ENCODE measurements at regions not wholly inside any gene's neighbourhood (a gene's known extent, or its start where the extent isn't known, plus 50 kb on each side); places are given as distances from the start of the nearest gene placed in this dataset.

DNA sequence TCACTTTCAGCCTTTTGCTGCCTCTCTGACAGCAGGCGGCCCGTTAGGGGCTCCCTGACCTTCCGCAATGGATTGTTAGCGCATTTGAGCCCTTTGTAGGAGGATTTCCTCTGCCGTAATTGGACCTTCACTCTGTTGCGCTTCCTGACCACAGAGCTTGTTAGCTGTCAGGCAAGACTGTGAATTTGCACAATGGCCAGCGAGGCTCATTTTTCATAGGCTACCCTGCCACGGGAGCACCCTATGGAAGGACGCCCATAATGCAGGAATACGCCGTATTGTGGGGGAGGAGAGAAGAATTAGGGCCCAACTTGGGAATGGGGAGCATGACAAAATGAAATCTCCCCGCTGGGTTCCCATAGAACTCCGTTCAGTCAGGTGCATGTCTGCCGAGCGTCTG is 205.2 kb upstream of the NLRP1 start:
- H3K27ac Mint-ChIP-seq: no peak overlapping the region
- CTCF ChIA-PET: no interaction called here

DNA sequence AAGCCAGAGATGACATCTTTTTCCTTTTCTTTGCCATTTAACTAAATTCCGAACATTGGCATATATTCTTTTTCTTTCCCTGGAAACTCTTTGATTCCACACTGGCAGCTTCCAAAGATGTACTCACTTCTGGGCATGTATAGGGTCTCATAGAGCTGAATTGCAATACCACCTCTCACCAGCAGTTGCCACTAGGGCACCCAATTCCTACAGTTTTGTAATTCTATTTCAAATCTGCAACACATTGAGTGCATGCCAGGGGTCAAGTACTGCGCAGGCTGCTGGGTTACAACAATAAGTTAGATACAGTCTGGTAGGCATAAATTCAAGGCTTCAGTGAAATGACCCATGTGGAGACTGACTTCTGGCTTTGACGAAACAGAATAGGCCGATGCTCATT is 208.8 kb upstream of the NLRP1 start:
- no peaks in the 10 kb centered on the region for H3K36me3 Mint-ChIP-seq
- H3K27me3 Mint-ChIP-seq: peaks cover 23% of the 10 kb centered on the region
- DNase-seq (no peak), ATAC-seq (no peak)
- no peaks in the 10 kb centered on the region for H3K4me1 Mint-ChIP-seq
- H3K9me3 Mint-ChIP-seq (ENCODE audit: low read depth): peaks cover 5% of the 10 kb centered on the region
- no peak overlapping the region for H3K4me3 Mint-ChIP-seq
- H3K27ac Mint-ChIP-seq: no peak overlapping the region
- CTCF ChIA-PET: no interaction called here

More for the DNA sequence above, 205.2 kb upstream of the NLRP1 start:
- no peaks in the 10 kb centered on the region for H3K36me3 Mint-ChIP-seq
- ATAC-seq (no peak), DNase-seq (no peak)
- H3K4me1 Mint-ChIP-seq: no peaks in the 10 kb centered on the region
- H3K9me3 Mint-ChIP-seq (ENCODE audit: low read depth): peaks cover 5% of the 10 kb centered on the region
- H3K4me3 Mint-ChIP-seq: no peak overlapping the region
- H3K27me3 Mint-ChIP-seq: peaks cover 17% of the 10 kb centered on the region

DNA sequence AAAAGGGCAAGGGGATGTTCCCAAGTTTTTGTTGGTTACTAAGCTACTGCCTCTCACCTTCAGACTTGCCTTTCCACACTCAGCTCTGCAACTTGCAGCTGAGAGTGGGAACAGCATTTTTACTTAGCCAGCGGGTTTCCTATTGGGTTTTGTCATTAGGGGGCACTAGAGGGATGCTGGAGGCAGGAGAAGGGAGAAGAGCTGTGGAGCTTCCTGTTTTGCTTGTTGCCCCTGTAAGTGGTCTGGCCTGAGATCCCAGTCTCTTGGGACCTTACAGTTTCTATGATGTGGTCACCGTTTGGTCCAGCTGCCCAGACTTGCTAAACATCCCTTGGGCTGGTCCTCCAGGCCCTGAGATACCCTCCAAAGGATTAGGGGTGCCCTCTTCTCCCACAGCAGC is 209.6 kb upstream of the NLRP1 start:
- Mint-ChIP-seq H3K27me3 (peaks cover 22% of the 10 kb centered on the region), H3K36me3 (no peaks in the 10 kb centered on the region), H3K27ac (no peak overlapping the region), H3K4me3 (no peak overlapping the region), H3K9me3 (ENCODE audit: low read depth) (peaks cover 5% of the 10 kb centered on the region), H3K4me1 (no peaks in the 10 kb centered on the region)
- DNase-seq (no peak), ATAC-seq (no peak)
- CTCF ChIA-PET: no interaction called here

DNA sequence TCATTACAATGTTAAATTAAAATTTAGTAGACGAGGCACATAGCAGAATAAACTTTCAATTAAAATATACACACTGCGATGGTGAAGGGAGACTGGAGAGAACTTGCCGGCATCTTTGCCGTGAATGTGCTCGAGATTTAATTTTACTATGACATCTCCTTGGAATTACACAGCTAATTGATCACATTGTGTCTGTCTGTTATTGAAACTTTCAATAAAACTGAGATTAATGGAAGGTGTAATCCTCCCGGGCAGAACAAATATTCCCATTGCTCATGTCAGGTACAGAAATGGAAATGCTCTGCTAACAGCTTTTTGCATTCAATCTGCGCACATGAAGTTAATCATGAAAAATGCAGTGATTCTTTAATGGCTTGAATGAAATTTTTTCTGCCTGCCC is 210.1 kb upstream of the NLRP1 start:
- H3K4me3 Mint-ChIP-seq: no peak overlapping the region
- H3K27ac Mint-ChIP-seq: no peak overlapping the region
- CTCF ChIA-PET: no interaction called here
- H3K27me3 Mint-ChIP-seq: peaks cover 23% of the 10 kb centered on the region
- no peak for ATAC-seq
- no peaks in the 10 kb centered on the region for H3K36me3 Mint-ChIP-seq
- H3K4me1 Mint-ChIP-seq: no peaks in the 10 kb centered on the region
- H3K9me3 Mint-ChIP-seq (ENCODE audit: low read depth): peaks cover 5% of the 10 kb centered on the region
- no peak for DNase-seq

DNA sequence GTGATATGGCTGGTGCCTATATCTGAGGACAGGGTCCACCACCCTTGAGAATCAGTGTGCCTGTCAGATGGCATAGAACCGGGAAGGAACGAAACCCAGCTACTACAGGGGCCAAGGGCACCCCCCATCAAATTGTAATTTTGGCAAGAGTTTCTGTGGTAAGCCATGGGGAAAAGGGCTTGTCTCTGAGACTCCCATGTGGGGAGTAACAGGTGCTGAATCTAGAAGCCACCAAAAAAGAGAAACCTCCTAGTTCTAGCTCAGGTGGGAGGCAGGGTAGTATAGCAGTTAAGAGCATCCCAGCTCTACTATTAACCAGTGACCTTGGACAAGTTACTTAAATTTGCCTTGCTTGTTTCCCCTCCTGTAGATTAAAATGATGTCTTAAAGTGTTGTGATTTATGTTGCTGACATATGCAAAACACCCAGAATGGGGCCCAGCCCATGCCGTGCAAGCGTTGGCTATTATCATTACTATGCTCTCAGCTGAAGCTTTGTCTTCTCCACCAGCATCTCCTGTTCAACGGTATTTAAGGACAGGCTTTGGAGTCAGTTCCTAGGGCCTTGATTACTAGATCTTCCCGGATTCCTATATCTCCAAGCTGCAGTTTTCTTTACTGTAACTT is 210.7 kb upstream of the NLRP1 start:
- Mint-ChIP-seq H3K27ac (no peak overlapping the region), H3K27me3 (peaks cover 25% of the 10 kb centered on the region), H3K4me1 (no peaks in the 10 kb centered on the region), H3K4me3 (no peak overlapping the region), H3K9me3 (ENCODE audit: low read depth) (peaks cover 5% of the 10 kb centered on the region), H3K36me3 (no peaks in the 10 kb centered on the region)
- CTCF ChIA-PET: no interaction called here
- ATAC-seq: no peak
- DNase-seq: no peak

DNA sequence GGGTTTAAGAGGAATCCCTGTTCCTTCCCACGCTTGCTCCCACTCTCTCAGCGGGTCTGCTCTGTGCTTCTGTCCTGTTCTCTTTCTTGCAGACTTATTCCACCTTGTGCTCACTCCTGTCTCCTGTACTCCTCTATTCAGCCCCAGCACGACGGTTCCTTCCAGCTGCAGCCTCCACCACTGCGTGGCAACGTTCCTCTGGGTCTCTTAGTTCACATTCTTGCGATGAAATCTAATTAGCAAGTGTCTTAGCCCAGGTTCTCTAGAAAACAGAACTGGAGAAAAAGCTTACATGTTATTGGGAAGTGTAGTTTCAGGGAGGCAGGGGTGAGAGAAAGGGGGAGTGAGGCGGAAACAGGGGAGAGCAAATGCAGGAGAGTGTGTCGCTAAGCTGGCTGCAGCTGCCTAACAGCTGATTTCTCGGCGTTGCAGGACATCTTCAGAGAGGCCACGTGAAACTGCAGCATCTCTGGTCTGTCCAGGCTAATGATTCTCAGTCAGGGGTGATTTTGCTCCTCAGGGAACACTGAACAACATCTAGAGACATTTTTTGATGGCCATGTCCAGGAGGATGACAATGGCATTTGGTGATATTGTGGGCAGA is 213.2 kb upstream of the NLRP1 start:
- Mint-ChIP-seq H3K4me1 (no peaks in the 10 kb centered on the region), H3K27ac (no peak overlapping the region), H3K9me3 (ENCODE audit: low read depth) (peaks cover 5% of the 10 kb centered on the region), H3K27me3 (peaks cover 28% of the 10 kb centered on the region), H3K4me3 (no peak overlapping the region), H3K36me3 (no peaks in the 10 kb centered on the region)
- ATAC-seq: no peak
- CTCF ChIA-PET: no interaction called here
- no peak for DNase-seq

DNA sequence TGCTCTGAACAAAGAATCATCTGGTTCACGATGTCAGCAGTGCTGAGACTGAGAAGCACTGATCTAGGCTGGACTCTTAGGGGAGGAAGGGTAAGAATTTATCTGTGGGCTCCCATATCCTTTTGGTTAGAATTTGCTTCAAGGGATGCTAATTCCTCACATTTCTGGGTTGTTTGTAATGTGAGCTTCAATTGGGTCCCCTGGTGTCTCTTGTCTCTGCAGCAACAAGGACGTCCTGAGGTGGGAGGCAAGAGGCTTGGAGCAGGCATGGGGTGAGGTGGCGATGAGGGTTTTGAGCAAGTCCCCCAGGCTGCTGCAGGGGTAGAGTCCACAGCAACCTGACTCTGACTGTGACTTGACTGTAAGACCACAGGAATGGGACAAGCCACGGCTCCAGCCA is 213.8 kb upstream of the NLRP1 start:
- Mint-ChIP-seq H3K36me3 (no peaks in the 10 kb centered on the region), H3K27me3 (peaks cover 28% of the 10 kb centered on the region), H3K4me1 (no peaks in the 10 kb centered on the region), H3K4me3 (no peak overlapping the region), H3K27ac (no peak overlapping the region), H3K9me3 (ENCODE audit: low read depth) (no peaks in the 10 kb centered on the region)
- CTCF ChIA-PET: no interaction called here
- no peak for ATAC-seq
- DNase-seq: no peak

DNA sequence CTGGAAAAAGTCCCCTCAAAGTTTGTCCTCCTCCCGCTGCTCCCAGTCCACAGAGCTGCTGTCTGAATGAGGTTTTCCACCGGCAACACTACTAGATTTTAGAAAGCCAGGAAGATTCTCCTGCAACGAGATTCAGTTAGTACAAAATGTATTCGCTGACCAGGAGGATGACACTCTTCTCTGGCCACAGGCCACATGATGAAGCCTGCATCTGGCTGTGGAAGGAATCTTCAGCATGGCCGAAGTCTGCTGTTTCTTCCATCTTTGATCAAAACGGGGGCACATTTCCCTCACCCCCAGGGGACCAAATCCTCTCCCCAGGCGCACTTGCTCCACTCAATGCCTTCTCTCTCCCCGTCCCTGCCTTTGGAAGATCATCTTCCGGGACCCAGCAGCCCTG is 215.8 kb upstream of the NLRP1 start:
- no peaks in the 10 kb centered on the region for H3K4me1 Mint-ChIP-seq
- no peak for DNase-seq
- H3K36me3 Mint-ChIP-seq: no peaks in the 10 kb centered on the region
- H3K4me3 Mint-ChIP-seq: no peak overlapping the region
- peaks cover 2% of the 10 kb centered on the region for H3K9me3 Mint-ChIP-seq (ENCODE audit: low read depth)
- ATAC-seq: no peak
- H3K27me3 Mint-ChIP-seq: peaks cover 33% of the 10 kb centered on the region
- no peak overlapping the region for H3K27ac Mint-ChIP-seq
- CTCF ChIA-PET: no interaction called here

DNA sequence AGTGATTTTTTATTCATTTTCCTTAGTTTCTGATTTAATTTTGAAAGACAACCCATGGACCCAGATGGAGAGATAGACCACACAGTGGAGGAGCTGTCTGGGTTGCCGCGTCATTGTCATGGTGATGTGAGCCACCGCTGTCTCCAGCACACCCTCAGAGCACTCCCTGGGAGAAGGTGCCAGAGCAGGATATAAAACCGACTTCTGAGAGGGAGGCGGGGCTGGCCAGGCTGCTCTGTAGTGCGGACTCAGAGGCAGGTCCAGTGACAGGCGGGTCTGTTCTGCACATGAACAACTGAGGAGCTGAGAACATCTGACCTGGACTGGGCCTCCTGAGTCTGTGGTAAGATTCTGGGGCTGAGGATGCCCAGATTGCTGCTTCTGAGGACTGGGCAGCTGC is 216.3 kb upstream of the NLRP1 start:
- CTCF ChIA-PET: no interaction called here
- Mint-ChIP-seq H3K4me1 (no peaks in the 10 kb centered on the region), H3K27ac (no peak overlapping the region), H3K9me3 (ENCODE audit: low read depth) (peaks cover 2% of the 10 kb centered on the region), H3K36me3 (no peaks in the 10 kb centered on the region), H3K27me3 (peaks cover 33% of the 10 kb centered on the region), H3K4me3 (no peak overlapping the region)
- DNase-seq (no peak), ATAC-seq (no peak)

DNA sequence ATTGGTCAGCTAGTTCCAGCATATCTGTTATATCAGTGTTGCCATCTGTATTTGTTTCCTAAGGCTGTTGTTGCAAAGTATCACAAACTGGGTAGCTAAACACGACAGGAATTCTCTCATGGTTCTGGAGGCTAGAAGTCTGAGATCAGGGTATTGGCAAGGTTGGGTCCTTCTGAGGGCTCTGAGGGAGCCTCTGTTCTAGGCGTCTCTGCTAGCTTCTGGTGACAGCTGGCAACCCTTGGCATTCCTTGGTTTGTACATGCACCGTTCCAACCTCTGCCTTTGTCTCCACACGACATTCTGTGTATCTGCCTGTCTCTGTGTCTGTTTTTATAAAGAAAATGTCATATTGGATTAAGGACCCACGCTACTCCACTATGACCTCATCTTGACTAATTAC is 219.9 kb upstream of the NLRP1 start:
- H3K9me3 Mint-ChIP-seq (ENCODE audit: low read depth): peaks cover 2% of the 10 kb centered on the region
- H3K4me1 Mint-ChIP-seq: no peaks in the 10 kb centered on the region
- H3K27ac Mint-ChIP-seq: no peak overlapping the region
- no peak for ATAC-seq
- H3K36me3 Mint-ChIP-seq: no peaks in the 10 kb centered on the region
- no peak overlapping the region for H3K4me3 Mint-ChIP-seq
- H3K27me3 Mint-ChIP-seq: peaks cover 26% of the 10 kb centered on the region
- no peak for DNase-seq
- CTCF ChIA-PET: no interaction called here

DNA sequence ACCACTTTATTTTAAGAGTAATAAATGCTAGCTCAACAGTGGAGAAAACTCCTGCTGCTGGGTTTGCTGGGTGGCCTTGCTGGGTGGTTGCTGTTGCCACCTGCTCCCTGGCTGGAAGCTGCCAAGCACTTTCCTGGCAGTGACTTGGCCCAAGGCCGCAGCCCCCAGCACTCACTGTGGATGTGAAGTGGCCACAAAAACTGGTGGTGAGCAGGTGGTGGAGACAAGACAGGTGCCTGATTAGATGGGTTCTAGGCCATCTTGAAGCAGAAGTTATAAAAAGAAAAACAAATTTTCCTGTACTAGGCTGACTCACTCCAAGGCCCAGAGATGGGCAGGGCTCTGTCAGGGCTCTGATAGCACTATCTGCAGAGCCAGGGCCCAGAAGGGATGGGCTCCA is 224.7 kb upstream of the NLRP1 start:
- CTCF ChIA-PET: no interaction called here
- Mint-ChIP-seq H3K9me3 (ENCODE audit: low read depth) (peaks cover 5% of the 10 kb centered on the region), H3K36me3 (peaks cover 2% of the 10 kb centered on the region)

DNA sequence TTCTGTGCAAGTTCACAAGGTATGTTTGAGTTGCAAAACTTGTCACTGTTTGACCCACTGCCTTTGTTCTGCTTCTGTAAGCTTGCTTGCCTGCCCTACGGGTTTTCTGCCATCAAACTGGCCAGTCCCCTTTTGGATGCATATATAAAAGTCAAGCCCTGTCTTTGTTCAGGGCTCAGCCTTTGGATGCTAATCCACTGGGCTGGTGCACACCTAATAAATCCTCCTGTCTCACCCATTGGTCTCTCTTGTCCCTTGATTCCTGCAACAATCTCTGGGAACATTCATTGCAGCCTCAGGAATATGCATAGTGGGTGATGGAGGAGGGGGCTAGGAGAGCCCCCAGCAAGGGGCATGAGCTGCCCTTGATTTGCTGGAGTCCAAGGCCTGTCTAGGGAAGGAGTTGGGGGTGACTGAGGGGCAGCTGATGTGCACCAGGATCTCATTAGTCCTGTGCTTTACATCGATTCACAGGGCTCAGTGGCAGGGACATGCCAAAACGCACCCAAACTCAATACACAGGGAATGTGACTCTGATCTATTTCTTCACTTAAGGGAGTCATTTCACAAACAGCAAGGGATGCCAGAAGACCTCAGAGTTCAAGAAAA is 225.4 kb upstream of the NLRP1 start:
- peaks cover 5% of the 10 kb centered on the region for H3K9me3 Mint-ChIP-seq (ENCODE audit: low read depth)
- CTCF ChIA-PET: no interaction called here
- ATAC-seq (no peak), DNase-seq (peak; percentile 7)
- no peaks in the 10 kb centered on the region for H3K4me1 Mint-ChIP-seq
- H3K4me3 Mint-ChIP-seq: no peak overlapping the region
- H3K27ac Mint-ChIP-seq: no peak overlapping the region
- H3K27me3 Mint-ChIP-seq: peaks cover 9% of the 10 kb centered on the region
- H3K36me3 Mint-ChIP-seq: peaks cover 2% of the 10 kb centered on the region

More for the DNA sequence above, 224.7 kb upstream of the NLRP1 start:
- Mint-ChIP-seq H3K4me3 (no peak overlapping the region), H3K27me3 (peaks cover 9% of the 10 kb centered on the region), H3K4me1 (no peaks in the 10 kb centered on the region), H3K27ac (no peak overlapping the region)
- DNase-seq (peak; percentile 19), ATAC-seq (no peak)

DNA sequence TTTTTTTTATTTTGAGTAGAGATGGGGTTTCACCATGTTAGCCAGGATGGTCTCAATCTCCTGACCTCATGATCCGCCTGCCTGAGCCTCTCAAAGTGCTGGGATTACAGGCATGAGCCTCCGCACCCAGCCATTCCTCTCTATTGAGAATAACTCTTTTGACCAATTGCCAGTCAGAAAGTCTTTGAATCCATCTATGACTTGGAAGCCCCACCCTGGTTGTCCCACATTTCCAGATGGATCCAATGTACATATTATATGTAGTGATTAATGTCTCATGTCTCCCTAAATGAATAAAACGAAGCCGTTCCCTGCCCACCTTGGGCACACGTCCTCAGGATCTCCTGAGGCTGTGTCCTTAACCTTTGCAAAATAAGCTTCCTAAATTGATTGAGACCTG is 228.3 kb upstream of the NLRP1 start:
- H3K27me3 Mint-ChIP-seq: peaks cover 10% of the 10 kb centered on the region
- no peaks in the 10 kb centered on the region for H3K4me1 Mint-ChIP-seq
- H3K27ac Mint-ChIP-seq: no peak overlapping the region
- DNase-seq (no peak), ATAC-seq (no peak)
- no peak overlapping the region for H3K4me3 Mint-ChIP-seq
- CTCF ChIA-PET: no interaction called here
- peaks cover 2% of the 10 kb centered on the region for H3K36me3 Mint-ChIP-seq
- H3K9me3 Mint-ChIP-seq (ENCODE audit: low read depth): peaks cover 5% of the 10 kb centered on the region

DNA sequence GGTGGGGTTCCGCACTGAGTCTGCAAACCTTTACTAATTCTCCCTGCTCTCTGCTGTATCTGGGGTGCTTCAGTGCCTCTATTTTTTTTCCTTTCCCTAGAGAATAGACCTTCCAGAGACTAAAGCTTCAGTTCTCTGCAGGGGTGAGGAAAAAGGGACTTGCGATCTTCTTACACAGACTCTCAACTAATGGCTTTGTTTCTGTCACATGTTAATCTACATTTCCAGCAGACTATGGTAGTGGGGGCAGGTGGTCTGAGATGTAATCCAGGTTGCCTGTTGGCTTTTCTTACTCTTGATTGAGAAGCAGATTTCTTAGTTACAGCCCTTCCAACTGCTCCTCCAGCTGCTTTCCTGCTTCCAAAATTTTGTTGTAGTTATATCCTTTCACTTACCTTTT is 229.0 kb upstream of the NLRP1 start:
- CTCF ChIA-PET: no interaction called here
- Mint-ChIP-seq H3K9me3 (ENCODE audit: low read depth) (peaks cover 5% of the 10 kb centered on the region), H3K27me3 (peaks cover 16% of the 10 kb centered on the region), H3K4me1 (no peaks in the 10 kb centered on the region), H3K4me3 (no peak overlapping the region), H3K27ac (no peak overlapping the region), H3K36me3 (peaks cover 2% of the 10 kb centered on the region)
- ATAC-seq: no peak
- DNase-seq: no peak

Data from activated CD8-positive, alpha-beta memory T cell treated with anti-CD3 and anti-CD28 coated beads, Interleukin-2, amount 10 ng/mL, durations not matched to agents 7 days and 5 days (primary cell).